ENCODE measurements at regions not wholly inside any gene's neighbourhood (a gene's known extent, or its start where the extent isn't known, plus 50 kb on each side); places are given as distances from the start of the nearest gene placed in this dataset.

- no peak for TF ChIP-seq CTCF (conservative IDR thresholded peaks at IDR 0.05 in 1 of 2, IDR thresholded peaks at IDR 0.05 in 1 of 2; ENCODE audit: extremely low read depth in 1 of 2, insufficient read depth in 1 of 2, low read depth in 1 of 2, low read length in 2 of 2)
- TF ChIP-seq EZH2 (IDR thresholded peaks at IDR 0.05; ENCODE audit: borderline replicate concordance, low read length): no peak
These were observed 602.9 kb upstream of the CAMK1G start for GRCh38 chr1:208980605-208981004.
